D341Med (cell line): ENCODE measurements at regions not wholly inside any gene's neighbourhood (a gene's known extent, or its start where the extent isn't known, plus 50 kb on each side); places are given as distances from the start of the nearest gene placed in this dataset.

ENCODE experiments used
- DNase-seq: peaks from one replicate; pipeline ENCODE4 v3.0.0; 2012; ENCODE audit warnings: low spot score

DNA sequence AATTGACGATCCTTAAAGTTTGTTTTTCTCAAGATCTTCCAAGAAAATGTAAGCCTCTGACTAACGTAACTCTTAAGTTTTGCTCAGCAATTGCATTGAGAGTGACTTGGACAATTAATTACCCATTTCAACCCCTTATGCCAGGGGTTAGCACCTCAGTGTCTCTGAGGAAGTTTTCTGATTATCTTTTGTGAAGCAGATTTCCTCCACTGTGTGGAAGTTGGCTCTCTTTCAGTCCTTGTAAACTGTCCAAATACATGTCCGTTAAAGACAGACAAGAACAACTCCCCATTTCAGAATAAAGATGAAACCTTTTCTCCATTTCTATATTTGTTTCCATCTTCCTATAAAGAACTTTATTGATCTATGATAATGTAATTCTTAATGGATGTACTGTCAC, 296.4 kb upstream of the FMN2 start:
- DNase-seq = no peak

DNA sequence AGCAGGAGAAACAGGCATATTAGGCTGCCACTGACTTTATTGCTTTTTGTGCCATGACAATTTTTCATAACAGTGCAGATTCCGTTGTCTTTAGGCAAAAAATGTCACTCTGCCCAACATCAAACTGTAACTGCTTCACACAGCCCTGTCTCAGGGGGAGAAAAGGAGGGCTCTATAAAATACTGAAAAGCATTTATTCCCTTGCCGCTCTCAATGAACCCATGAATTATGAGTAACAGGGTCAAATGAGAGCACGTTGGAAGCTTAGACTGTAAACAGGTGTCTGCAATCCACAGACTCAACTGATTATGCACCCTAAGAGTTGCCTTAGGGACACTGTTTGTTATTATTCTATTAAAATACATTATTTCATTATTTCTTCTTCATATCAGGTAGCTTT, 292.1 kb upstream of the FMN2 start:
- DNase-seq = no peak

- DNase-seq = no peak
Measured at GRCh38 chr1:239800861-239801260, 290.8 kb upstream of the FMN2 start.

DNA sequence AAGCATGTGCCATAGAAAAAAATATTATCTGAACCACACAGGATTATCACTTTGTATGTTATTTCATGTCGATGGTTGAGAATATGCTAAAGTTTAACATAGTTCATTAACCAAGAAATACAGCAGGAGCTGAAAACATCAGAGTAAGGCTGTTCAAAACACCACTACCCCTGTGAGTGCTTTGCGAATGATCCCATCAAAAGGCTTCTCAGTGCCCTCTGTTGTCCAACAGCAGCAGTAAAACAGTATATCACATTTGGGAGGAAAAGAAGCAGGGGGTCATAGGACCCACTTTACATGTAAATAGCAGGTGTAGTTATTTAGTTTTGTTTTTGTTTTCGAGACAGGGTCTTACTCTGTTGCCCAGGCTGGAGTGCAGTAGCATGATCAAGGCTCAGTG, 289.4 kb upstream of the FMN2 start:
- DNase-seq = no peak

DNA sequence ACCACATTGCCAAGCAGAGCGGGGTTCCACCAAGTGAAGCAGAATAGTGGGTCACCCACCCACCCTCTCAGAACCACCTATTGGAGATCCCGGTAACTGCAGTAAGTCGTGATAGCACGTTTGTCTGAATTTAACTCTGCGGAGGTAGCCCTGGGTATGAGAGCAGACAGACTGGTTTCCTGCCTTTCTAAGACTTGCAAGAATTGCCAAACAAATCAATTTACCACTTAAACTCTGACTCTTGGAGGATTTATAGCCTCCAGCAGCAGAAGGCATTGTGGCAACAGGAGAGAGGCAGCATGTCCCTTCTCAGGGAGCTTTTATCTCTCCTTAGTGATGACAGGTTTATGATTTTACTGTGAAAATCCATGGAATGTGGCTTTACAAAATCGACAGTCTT, 287.9 kb upstream of the FMN2 start:
- DNase-seq = no peak

- DNase-seq = no peak
Measured at GRCh38 chr1:239804266-239804665, 287.4 kb upstream of the FMN2 start.

DNA sequence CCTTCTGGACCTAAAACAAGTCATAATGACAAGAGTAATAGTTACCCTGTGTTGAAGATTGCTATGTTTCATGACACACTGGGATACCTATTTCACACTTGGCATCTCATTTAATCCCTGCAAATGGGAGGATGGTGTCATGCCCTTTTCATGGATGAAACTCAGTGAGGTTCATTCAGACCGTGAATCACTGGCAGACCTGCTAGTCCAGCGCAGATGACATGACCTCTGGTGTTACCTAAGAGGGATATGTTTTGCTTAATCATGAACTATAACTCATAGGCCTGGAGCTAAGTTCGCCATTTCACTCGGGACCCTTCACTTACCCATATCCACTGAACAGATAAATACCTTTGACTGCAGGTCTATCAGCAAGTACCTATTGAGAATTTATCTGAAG, 286.6 kb upstream of the FMN2 start:
- DNase-seq = no peak

DNA sequence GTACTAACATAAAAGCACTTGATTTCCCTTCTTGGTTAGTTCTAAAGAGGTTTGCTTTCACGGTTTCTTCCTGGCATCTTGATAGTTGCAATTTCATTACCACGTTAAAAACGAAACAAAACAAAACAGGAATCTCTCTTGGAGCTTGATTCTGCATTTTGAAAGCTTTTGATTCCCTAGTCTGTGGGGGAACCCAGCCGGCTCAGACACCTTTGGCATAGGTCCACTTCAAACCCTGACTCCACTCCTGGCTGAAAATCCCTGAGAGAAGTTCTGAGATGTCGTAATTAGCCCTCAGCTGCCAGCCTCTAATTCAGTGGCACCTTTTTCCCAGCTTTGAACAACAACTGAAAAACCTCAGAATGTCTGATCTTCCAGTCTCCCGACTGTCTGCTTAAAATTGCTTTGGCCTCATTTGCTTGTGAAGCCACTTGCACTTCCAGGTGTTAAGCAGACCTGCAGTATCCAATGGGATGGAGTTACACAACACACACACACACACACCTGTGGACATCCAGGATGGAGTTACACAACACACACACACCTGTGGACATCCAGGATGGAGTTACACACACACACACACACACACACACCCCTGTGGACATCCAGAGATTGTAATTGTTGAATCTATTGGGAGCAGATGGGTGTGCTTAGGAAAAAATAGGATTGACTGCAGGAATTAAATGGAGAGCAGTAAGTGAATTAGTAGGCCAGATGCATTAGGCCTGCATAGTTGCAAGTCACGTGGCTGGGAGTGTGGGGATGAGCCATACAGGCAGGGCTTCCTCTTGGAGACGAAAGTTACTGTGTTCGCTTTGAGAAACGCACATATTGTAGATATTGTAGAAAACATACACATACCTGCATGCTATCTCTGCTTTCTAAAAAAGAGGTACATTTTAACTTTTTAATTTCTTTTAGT, 285.6 kb upstream of the FMN2 start:
- DNase-seq = no peak

DNA sequence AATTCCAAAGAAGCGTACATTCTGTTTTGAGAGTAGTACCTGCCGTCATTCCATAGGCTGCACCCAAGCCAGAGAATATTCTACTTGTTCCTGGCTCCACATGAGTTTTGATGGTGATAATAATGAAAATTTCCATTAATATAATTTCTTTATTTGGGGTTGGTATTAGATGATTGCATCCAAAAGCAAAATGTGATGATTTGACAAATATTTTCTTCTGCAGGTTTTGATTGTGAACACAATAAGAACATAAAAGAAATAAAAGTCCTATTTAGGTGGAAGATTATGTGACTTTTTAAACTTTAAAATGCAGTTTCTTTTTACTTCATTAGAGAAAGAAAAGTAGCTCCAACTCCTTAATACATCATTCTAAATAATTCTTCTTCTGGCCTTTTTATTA, 284.8 kb upstream of the FMN2 start:
- no peak for DNase-seq

DNA sequence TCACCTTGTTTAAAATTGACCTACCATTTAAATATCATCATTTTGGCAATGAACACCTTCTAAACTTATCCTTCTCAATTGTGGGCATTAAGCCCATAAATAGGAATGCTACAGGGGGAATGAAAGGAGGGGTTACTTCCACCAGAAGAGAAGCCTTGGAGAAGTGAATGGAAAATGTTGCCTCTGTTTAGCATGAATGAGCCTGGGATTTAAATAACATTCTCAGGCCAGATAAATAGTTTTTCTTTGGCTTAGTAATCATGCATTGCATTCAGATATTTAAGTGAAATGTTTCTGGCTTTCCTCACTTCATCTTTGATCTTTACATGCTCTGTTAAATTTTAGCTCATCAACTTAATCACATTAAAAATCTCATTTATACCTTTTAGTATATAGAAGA, 284.3 kb upstream of the FMN2 start:
- no peak for DNase-seq

DNA sequence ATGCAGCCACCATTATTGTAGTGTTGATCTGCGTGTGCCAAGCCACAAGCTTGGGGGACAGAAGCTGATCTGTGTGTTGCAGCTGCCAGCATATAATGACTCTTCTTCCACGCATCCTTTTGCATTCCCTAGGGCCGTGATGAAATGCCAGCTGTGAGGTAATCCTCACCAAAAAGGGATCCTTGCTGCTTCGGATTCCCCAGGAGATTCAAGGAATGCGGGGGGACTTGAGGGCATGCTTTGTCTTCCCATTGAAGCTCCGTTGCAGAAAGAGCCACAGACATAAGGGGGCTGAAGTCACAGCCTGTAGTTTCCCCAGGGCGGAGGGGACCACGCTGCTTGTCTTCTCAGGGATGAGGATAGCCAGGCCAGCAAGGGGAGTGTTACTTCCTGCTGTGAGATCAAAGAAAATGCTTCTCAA, 281.6 kb upstream of the FMN2 start:
- DNase-seq = peak; percentile 58

DNA sequence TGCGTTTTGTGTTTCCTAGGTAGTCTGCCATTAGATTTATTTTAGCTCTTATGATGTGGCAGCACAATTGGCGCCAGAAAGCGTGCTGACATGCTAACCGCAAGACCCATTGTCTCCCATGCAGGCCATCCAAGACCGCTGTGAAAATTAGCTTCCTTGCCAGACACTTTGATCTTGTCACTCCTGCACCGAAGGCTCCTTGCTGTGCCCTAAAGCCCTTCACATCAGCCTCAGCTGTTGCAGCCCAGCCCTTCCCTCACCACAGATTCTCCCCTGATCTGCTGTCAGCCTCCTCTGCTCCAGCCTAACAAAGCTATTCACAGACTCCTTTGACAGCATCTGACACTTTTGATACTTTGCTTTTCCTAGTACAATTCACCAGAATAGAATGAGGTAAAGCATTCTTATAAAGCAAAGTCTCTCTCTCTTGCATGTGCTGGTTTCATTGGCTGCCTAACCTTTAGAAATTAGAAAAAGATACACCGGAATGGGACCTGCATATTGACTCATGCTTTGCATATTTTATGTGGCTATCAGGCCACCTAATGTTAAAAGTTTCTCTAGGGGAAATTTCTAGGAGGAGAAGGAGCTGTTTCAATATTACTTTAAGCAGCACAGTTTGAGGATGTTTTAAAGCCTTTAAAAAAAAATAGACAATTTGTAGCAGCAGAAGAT, 280.3 kb upstream of the FMN2 start:
- DNase-seq = no peak

DNA sequence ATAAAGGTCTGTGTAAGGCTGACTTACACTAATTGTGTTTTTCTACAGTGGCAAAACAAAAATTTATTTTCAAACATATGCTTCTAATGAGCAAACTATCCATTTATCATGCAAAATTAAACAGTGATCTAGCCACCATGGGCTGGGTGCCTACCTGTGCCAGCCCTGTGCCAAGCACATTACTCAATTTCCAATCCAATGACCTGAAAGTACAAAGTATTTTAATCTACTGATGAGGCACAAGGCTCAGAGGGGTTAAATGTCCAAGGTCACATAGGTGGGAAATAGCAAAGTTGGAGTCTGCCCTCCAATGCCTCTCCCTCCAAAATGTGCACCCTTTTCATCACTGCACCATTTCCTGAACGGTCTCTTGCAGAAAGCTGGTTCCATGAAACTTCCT, 279.1 kb upstream of the FMN2 start:
- no peak for DNase-seq

DNA sequence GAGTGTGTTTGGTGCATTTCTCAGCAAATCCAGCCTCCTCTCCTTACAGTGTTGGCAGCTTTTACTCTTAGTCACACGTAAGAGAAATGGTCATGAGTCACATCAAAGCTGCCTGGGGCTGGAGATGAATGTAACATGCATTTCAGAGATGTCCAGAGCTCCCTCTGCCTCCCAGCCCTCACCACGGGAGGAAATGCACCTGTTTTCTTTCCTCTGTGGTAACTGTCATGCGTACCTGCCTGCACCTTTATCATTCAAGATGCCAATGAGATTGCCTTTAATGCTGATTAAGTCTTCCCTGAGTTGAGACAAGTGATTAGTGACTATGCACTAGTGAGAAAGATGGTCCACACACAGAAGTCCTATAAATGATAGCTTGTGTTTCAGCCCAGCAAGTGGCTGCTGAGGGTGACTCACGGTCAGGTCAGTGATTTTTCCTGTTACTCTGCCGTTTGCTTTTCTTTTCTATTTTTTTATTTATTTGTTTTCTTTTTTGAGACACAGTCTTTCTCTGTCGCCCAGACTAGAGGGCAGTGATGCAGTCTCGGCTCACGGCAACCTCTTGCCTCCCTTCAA, 277.3 kb upstream of the FMN2 start:
- DNase-seq = no peak

DNA sequence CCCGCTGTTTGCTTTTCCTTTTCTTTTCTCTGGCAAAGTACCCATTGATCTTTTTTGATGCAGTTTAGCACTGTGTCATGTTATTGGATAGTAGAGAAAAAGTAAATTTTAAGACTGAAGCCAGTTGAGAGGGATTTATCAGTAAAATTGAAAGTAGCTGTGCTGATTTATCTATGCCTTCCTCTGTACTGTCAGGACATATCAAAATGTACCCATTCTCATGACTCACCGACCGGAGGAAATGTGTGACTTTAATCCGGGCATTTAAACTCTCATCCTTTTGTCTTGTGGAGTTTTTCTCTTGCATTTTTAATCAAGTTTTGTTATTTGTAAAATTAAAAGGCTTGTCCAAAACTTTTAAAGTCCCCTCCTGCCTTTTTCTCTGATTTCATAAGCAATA, 276.6 kb upstream of the FMN2 start:
- no peak for DNase-seq

DNA sequence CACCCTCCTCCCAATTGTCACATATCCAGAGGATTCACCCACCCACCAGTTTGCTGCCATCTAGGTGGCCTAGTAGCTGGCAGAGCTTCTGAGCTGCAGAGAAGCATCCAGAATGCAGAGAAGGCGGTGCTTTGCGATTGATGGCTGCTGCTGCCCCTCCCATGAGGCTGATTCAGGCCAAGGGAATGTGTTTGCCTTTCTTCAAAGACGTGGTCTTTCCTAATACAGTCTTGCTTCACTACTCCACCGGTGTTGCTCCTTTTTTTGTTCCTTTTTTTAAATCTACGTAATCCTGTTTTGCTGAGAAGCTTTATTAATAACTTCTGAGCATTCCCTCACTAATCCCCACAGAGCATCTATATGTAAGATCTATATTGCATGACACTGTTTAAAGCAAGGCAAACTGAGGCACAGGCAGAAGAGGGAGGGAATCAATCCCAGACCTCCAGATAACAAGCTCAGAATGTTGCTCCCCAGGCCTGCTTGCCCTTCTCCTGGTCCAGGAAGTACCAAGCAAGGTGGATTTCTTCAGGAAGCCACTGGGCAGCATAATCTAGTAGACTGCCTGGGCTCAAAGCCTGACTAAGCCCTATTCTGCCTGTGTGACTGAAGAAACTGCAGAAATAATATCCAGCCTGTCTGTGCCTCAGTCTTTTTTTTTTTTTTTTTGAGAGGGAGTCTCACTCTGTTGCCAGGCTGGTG, 275.5 kb upstream of the FMN2 start:
- peak; percentile 45 for DNase-seq

- no peak for DNase-seq
Measured at GRCh38 chr1:239817276-239817675, 274.4 kb upstream of the FMN2 start.

DNA sequence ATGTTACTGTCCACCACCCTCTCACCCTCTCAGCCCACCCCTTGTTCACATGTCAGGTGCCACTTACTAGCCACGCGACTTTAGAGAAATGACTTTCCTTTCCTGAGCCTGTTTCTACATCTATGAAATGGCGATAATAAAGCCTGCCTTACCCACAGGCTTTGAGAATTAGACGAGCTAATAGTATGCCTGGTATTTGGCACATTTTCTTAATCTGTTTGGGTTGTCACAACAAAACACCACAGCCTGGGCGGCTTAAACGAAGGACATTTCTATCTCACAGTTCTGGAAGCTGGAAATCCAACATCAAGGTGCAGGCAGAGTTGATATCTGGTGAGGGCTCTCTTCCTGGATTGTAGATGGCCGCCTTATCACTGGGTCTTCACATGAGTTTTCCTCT, 273.9 kb upstream of the FMN2 start:
- no peak for DNase-seq

DNA sequence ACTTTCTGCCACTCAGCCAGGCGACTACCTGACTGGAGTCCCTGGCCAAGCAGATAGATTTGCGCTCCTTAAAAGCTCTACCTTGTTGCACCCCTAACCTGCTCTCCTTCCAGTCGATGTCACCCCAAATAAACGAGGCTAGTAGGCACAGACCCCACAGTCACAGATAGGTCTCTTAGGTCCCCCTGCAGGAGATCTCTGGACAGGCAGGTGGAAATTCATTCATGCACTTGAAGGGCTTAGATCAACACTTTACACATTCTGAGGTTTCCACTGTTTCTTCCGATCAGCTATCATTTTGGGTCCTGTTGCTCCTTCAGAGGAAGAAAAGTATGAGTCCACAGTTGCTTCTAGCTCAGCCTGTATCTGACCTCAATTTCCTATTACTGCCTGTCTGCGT, 272.6 kb upstream of the FMN2 start:
- no peak for DNase-seq

- DNase-seq = no peak
Measured at GRCh38 chr1:239819756-239820250, 271.9 kb upstream of the FMN2 start.

GRCh38 chr1:239823852-239824251, 267.8 kb upstream of the FMN2 start:
- no peak for DNase-seq

DNA sequence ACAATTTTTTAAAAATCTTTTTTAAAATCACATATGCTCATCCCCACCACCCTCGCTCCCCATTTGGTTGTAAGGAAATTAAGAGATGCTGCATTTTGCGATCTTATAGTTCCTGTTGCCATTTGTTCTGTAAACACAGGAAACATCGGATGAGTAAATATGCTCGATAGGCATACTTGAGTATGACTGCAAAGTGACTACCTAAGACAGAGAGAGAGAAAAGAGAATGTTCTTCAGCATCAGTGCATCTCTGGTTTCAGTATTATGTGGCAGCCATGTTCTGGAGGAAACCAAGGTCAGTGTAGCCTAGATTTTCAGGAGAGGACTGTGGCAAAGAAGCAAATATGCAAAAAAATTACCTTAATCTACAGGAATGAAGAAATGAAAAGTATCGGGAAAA, 265.5 kb upstream of the FMN2 start:
- no peak for DNase-seq

- DNase-seq = no peak
Measured at GRCh38 chr1:239826736-239827135, 264.9 kb upstream of the FMN2 start.
